Posterior vena cava (tissue), 2 donors: ENCODE measurements at regions not wholly inside any gene's neighbourhood (a gene's known extent, or its start where the extent isn't known, plus 50 kb on each side); places are given as distances from the start of the nearest gene placed in this dataset.

Experiments
- DNase-seq: peaks from one replicate; pipeline ENCODE4 v3.0.0-alpha.2; 2020; ENCODE audit warnings: low spot score
- intact Hi-C, 2 donors: fragments of 100-400 bp; cut with DNase I; formaldehyde crosslinking; loops; one replicate each; pipeline versions ENCODE4 v1.14.1 to v1.14.2; 2022 to 2023
- donor health status: DM: yes; HTN: yes; CAD: no.
- donor health status: DM: yes; HTN: yes; CAD: no.

- DNase-seq, result no peak
- intact Hi-C loops, result no loop called here
Measured at GRCh38 chr14:54191846-54192245, 205.0 kb upstream of the CDKN3 start.

- DNase-seq, result no peak
- intact Hi-C loops, result no loop called here
Measured at GRCh38 chr14:54192610-54193009, 204.2 kb upstream of the CDKN3 start.

- no peak for DNase-seq
- intact Hi-C loops, result no loop called here
Measured at GRCh38 chr14:54193871-54194270, 202.9 kb upstream of the CDKN3 start.

- intact Hi-C loops, result no loop called here
- DNase-seq, result no peak
Measured at GRCh38 chr14:54194501-54194900, 202.3 kb upstream of the CDKN3 start.

- intact Hi-C loops, result no loop called here
- DNase-seq, result no peak
Measured at GRCh38 chr14:54197369-54197768, 199.4 kb upstream of the CDKN3 start.

- intact Hi-C loops, result no loop called here
- DNase-seq, result no peak
Measured at GRCh38 chr14:54200726-54201125, 196.1 kb upstream of the CDKN3 start.

- intact Hi-C loops, result no loop called here
- DNase-seq, result no peak
Measured at GRCh38 chr14:54202288-54202687, 194.5 kb upstream of the CDKN3 start.

GRCh38 chr14:54206516-54206915 lies 190.3 kb upstream of the CDKN3 start:
- intact Hi-C loops, result no loop called here
- DNase-seq, result no peak

- intact Hi-C loops, result no loop called here
- no peak for DNase-seq
Measured at GRCh38 chr14:54207075-54207474, 189.7 kb upstream of the CDKN3 start.

GRCh38 chr14:54207476-54208462 lies 189.0 kb upstream of the CDKN3 start:
- intact Hi-C loops, result no loop called here
- no peak for DNase-seq

- intact Hi-C loops, result no loop called here
- DNase-seq, result no peak
Measured at GRCh38 chr14:54208751-54209150, 188.1 kb upstream of the CDKN3 start.

- no peak for DNase-seq
- intact Hi-C loops, result no loop called here
Measured at GRCh38 chr14:54209511-54210250, 187.1 kb upstream of the CDKN3 start.

- intact Hi-C loops, result no loop called here
- no peak for DNase-seq
Measured at GRCh38 chr14:54211551-54212308, 185.1 kb upstream of the CDKN3 start.

- DNase-seq, result no peak
- intact Hi-C loops, result no loop called here
Measured at GRCh38 chr14:54213536-54213935, 183.3 kb upstream of the CDKN3 start.

- no peak for DNase-seq
- intact Hi-C loops, result no loop called here
Measured at GRCh38 chr14:54216827-54217226, 180.0 kb upstream of the CDKN3 start.

GRCh38 chr14:54219261-54220070 lies 177.3 kb upstream of the CDKN3 start:
- intact Hi-C loops, result no loop called here
- DNase-seq, result no peak

GRCh38 chr14:54220071-54220703 lies 176.6 kb upstream of the CDKN3 start:
- no peak for DNase-seq
- intact Hi-C loops, result no loop called here

GRCh38 chr14:54220704-54221431 lies 175.9 kb upstream of the CDKN3 start:
- no peak for DNase-seq
- intact Hi-C loops, result no loop called here
